ENCODE measurements at regions not wholly inside any gene's neighbourhood (a gene's known extent, or its start where the extent isn't known, plus 50 kb on each side); places are given as distances from the start of the nearest gene placed in this dataset.
A peak's percentile ranks its signal among the peaks of the same experiment; 100 is the strongest.
"Not testable (repeated sequence)": the region's sequence is repeated elsewhere in the genome, so short reads cannot be mapped to it uniquely, and the experiment has no call there.

DNA sequence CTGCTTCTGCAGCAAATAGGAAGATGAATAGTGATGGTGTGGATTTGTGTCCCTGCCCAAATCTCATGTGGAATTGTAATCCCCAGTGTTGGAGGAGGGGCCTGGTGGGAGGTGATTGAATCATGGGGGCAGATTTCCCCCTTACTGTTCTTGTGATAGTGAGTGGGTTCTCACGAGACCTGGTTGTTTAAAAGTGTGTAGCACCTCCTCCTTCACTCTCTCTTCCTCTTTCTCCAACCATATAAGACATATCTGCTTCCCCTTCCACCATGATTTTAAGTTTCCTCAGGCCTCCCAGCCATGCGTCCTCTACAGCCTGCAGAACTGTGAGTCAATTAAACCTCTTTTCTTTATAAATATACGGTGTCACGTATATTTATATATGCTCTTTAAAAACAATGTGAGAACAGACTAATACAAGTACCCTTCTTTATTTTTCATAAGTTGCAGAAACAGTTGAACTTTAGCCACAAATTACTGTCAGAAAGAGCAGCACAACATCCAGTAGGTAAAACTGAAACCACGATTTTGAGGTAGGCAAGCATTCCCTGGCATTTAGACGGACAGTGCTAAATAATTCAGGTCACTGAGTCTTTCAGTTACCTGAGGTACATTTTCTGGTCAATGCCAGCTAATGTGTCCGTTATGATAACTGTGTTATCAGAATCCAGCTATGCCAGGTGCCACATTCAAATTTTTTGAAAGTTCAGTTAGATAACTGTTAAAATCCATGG is 79.3 kb upstream of the SPEF2 start:
- no peak for DNase-seq (ENCODE audit: low read depth)
- no peak overlapping the region for H3K4me3 ChIP-seq (ENCODE audit: low read depth, low read length)
- TF ChIP-seq, protein P1, sequence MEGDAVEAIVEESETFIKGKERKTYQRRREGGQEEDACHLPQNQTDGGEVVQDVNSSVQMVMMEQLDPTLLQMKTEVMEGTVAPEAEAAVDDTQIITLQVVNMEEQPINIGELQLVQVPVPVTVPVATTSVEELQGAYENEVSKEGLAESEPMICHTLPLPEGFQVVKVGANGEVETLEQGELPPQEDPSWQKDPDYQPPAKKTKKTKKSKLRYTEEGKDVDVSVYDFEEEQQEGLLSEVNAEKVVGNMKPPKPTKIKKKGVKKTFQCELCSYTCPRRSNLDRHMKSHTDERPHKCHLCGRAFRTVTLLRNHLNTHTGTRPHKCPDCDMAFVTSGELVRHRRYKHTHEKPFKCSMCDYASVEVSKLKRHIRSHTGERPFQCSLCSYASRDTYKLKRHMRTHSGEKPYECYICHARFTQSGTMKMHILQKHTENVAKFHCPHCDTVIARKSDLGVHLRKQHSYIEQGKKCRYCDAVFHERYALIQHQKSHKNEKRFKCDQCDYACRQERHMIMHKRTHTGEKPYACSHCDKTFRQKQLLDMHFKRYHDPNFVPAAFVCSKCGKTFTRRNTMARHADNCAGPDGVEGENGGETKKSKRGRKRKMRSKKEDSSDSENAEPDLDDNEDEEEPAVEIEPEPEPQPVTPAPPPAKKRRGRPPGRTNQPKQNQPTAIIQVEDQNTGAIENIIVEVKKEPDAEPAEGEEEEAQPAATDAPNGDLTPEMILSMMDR (IDR thresholded peaks at IDR 0.05; ENCODE audit: insufficient read depth, low read depth, low read length, missing control alignments) = no peak

DNA sequence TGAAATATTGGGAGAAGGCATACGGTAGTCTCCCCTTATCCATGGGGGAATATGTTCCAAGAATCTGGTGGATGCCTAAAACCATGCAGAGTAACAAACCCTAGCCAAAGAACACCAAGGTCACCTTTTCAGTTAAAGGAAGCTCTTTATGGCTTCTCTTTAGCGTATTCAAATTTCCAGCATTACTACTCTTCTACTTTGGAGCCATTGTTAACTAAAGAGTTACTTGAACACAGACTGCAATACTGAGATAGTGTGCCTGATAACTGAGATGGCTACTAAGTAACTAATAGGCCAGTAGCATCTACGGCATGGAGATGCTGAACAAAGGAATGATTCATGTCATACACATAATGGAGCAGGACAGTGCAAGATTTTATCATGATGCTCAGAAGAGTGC is 84.5 kb upstream of the SPEF2 start:
- TF ChIP-seq, protein P1 (IDR thresholded peaks at IDR 0.05; ENCODE audit: insufficient read depth, low read depth, low read length, missing control alignments) = no peak
- H3K4me3 ChIP-seq (ENCODE audit: low read depth, low read length) = no peak overlapping the region
- no peak for DNase-seq (ENCODE audit: low read depth)

DNA sequence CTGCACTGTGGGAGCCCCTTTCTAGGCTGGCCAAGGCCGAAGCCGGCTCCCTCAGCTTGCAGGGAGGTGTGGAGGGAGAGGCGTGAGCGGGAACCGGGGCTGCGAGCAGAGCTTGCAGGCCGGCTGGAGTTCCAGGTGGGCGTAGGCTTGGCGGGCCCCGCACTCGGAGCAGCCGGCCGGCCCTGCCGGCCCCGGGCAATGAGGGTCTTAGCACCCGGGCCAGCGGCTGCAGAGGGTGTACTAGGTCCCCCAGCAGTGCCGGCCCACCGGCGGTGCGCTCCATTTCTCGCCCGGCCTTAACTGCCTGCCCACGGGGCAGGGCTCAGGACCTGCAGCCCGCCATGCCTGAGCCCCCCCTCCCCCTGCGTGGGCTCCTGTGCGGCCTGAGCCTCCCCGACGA is 86.1 kb upstream of the SPEF2 start:
- not testable (repeated sequence) for DNase-seq (ENCODE audit: low read depth); H3K4me3 ChIP-seq (ENCODE audit: low read depth, low read length)

DNA sequence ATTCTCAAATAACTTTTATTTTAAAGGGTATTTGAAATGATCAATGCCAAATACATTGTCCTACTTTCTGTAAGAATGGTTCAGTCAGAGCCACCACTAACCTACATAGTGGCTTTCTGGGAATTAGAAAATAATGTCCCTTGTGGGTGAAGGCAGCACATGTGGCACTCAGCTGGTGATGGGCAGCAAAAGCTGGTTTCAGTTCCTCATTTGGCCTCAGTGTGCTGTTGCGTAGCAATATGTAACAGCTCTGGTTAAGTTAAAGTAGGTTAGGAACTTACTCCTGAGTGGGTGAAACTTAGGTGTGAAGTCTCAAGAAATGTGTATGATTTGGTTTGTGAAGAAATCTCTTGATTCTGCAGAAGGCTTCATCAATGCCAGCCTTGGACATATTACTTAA is 99.6 kb upstream of the SPEF2 start:
- H3K4me3 ChIP-seq (ENCODE audit: low read depth, low read length) = no peak overlapping the region
- TF ChIP-seq, protein P1 (IDR thresholded peaks at IDR 0.05; ENCODE audit: insufficient read depth, low read depth, low read length, missing control alignments) = no peak
- peak; percentile 55 for DNase-seq (ENCODE audit: low read depth)

DNA sequence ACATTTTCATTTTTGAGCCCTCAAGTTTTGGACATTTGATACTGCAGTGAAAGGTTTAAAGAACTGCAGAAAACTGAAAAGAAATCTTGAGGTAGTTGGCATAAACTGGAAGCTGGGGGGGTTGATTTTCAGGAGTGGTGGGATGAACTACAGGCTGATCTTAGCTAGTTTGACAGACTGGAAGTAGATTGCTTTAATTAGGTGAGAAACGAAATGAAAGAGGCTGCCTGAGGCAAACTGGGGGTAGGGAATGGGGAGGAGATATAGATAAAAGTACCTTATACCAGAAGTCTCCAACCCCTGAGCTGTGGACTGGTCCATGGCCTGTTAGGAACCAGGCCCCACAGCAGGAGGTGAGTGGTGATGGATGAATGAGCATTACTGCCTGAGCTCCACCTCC is 101.4 kb upstream of the SPEF2 start:
- DNase-seq (ENCODE audit: low read depth) = no peak
- TF ChIP-seq, protein P1 (IDR thresholded peaks at IDR 0.05; ENCODE audit: insufficient read depth, low read depth, low read length, missing control alignments) = no peak
- no peak overlapping the region for H3K4me3 ChIP-seq (ENCODE audit: low read depth, low read length)

DNA sequence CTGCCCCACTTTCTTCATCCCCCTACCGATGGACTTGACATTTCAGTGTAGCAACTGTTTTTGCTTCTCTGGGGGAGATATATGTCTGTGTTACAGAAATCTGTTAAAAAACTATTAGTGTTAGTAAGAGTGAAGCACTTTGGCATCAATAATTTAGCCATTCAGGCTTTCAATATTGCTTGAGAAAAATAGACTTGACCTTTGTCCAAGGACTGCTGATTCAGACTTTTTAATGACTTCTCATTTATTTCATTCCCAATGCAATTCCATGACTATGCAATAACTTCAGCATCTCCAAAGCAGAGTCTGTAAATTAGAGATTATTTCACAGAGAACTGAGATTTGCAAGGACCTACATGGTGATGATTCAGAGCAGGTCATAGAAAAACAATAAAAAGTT is 104.1 kb upstream of the SPEF2 start:
- no peak overlapping the region for H3K4me3 ChIP-seq (ENCODE audit: low read depth, low read length)
- DNase-seq (ENCODE audit: low read depth) = no peak
- TF ChIP-seq, protein P1 (IDR thresholded peaks at IDR 0.05; ENCODE audit: insufficient read depth, low read depth, low read length, missing control alignments) = no peak

DNA sequence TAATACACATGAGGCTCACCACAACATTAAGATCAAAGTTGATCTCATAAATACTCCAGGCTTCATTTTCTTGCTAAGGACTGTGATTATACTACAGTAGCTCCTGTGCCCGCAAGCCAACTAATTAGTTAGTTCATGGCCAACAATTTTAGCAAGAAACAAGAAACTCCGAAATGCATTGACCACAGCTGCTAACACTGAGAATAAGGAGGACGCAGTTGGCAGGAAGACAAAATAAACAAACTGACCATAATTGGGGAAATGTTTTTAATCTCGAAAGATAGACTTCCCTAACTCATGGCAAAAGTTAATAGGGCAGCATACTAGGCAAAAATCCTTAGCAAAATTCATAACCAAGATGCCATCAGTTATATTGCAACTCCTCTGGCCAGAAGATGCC is 115.5 kb upstream of the SPEF2 start:
- no peak for DNase-seq (ENCODE audit: low read depth)
- no peak overlapping the region for H3K4me3 ChIP-seq (ENCODE audit: low read depth, low read length)
- TF ChIP-seq, protein P1 (IDR thresholded peaks at IDR 0.05; ENCODE audit: insufficient read depth, low read depth, low read length, missing control alignments) = no peak

Data from GM12865 (cell line).